ENCODE measurements at regions not wholly inside any gene's neighbourhood (a gene's known extent, or its start where the extent isn't known, plus 50 kb on each side); places are given as distances from the start of the nearest gene placed in this dataset.

DNA sequence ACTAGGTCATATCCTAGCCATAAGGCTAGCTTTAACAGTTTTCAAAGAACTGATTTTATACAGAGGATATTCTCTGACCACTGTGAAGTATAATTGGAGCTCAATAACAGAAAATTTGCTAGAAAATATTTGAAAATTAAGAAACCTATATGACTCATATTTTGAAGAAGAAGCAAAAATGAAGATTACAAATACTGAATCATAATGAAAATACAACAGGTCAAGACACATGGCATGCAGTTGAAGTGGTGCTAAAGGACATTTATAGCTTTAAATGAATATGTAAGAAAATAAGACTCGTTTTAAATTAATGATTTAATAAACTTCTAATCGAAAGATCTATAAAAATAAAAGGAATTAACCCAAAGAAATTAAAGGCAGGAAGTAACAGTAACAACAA lies 1234.6 kb downstream of the SLC16A7 start:
- Mint-ChIP-seq H3K4me3 (no peak overlapping the region), H3K9me3 (peaks cover 0 to 10% (median 6%) of the 10 kb centered on the region in 7 donors), H3K27ac (no peak overlapping the region), H3K27me3 (ENCODE audit: low read depth in 3 of 3) (no peaks in the 10 kb centered on the region), H3K4me1 (no peaks in the 10 kb centered on the region), H3K36me3 (no peaks in the 10 kb centered on the region)
- H3K9me3 ChIP-seq (replicated peaks in 1 of 2; ENCODE audit: control insufficient read depth in 1 of 2, insufficient read depth in 1 of 2, low read length in 2 of 2): peaks cover 0 to 7% of the 10 kb centered on the region in 2 donors
- no CpG with 5 or more reads among the region's 2 CpGs for WGBS (ENCODE audit: insufficient coverage)
- no peak overlapping the region for H3K4me2 ChIP-seq (replicated peaks; ENCODE audit: extremely low read depth, low read length, poor library complexity, severe bottlenecking)
- no peak overlapping the region for H2AFZ ChIP-seq (ENCODE audit: insufficient read depth, low read depth, low read length, poor library complexity, severe bottlenecking)
- no peak for DNase-seq
- intact Hi-C loops (cut with micrococcal nuclease): no loop called here
- H3K4me3 ChIP-seq (replicated peaks in 1 of 3; ENCODE audit: low read depth in 2 of 3, low read length in 3 of 3): no peak overlapping the region
- no peaks in the 10 kb centered on the region for H3K79me2 ChIP-seq (ENCODE audit: insufficient read depth, low read length)
- H4K20me1 ChIP-seq (ENCODE audit: insufficient read depth, low read length): no peaks in the 10 kb centered on the region
- TF ChIP-seq, protein P1, sequence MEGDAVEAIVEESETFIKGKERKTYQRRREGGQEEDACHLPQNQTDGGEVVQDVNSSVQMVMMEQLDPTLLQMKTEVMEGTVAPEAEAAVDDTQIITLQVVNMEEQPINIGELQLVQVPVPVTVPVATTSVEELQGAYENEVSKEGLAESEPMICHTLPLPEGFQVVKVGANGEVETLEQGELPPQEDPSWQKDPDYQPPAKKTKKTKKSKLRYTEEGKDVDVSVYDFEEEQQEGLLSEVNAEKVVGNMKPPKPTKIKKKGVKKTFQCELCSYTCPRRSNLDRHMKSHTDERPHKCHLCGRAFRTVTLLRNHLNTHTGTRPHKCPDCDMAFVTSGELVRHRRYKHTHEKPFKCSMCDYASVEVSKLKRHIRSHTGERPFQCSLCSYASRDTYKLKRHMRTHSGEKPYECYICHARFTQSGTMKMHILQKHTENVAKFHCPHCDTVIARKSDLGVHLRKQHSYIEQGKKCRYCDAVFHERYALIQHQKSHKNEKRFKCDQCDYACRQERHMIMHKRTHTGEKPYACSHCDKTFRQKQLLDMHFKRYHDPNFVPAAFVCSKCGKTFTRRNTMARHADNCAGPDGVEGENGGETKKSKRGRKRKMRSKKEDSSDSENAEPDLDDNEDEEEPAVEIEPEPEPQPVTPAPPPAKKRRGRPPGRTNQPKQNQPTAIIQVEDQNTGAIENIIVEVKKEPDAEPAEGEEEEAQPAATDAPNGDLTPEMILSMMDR (IDR thresholded peaks at IDR 0.05): no peak
- no peaks in the 10 kb centered on the region for H3K36me3 ChIP-seq (replicated peaks in 1 of 2; ENCODE audit: control insufficient read depth in 1 of 2, insufficient read depth in 2 of 2, low read length in 2 of 2)
- no peaks in the 10 kb centered on the region for H3K4me1 ChIP-seq (ENCODE audit: control insufficient read depth in 1 of 2, insufficient read depth in 2 of 2, low read length in 2 of 2)
- H3K27ac ChIP-seq (ENCODE audit: low read depth in 1 of 2, low read length in 2 of 2): no peak overlapping the region
- H3K27me3 ChIP-seq (ENCODE audit: control insufficient read depth in 2 of 2, insufficient read depth in 2 of 2, low read length in 2 of 2): no peaks in the 10 kb centered on the region
- no peak overlapping the region for H3K9ac ChIP-seq (ENCODE audit: insufficient read depth, low read length, poor library complexity, severe bottlenecking)

DNA sequence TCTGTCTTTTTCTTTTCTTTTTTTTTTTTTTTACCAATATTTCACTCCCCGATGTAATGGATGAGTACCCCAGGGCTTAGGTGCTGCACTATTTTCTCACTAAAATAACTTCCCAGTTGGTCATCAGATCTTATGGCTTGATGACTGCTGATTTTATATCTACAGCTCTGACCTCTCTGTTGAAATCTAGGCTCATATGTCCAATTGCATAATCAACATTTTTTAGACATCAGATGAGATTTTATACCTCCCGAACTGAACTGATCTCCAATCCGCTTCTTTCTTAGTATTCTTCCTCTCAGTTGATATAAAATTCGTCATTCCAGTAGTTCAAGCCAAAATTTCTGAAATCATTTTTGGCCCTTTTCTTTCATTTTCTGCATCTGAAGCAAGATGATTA lies 1236.5 kb downstream of the SLC16A7 start:
- Histone ChIP-seq H3K36me3 (replicated peaks in 1 of 2; ENCODE audit: control insufficient read depth in 1 of 2, insufficient read depth in 2 of 2, low read length in 2 of 2) (no peaks in the 10 kb centered on the region), H2AFZ (ENCODE audit: insufficient read depth, low read depth, low read length, poor library complexity, severe bottlenecking) (no peak overlapping the region), H4K20me1 (ENCODE audit: insufficient read depth, low read length) (no peaks in the 10 kb centered on the region), H3K4me2 (replicated peaks; ENCODE audit: extremely low read depth, low read length, poor library complexity, severe bottlenecking) (no peak overlapping the region), H3K9ac (ENCODE audit: insufficient read depth, low read length, poor library complexity, severe bottlenecking) (no peak overlapping the region), H3K4me3 (replicated peaks in 1 of 3; ENCODE audit: low read depth in 2 of 3, low read length in 3 of 3) (no peak overlapping the region), H3K9me3 (replicated peaks in 1 of 2; ENCODE audit: control insufficient read depth in 1 of 2, insufficient read depth in 1 of 2, low read length in 2 of 2) (peaks cover 0 to 7% of the 10 kb centered on the region in 2 donors), H3K27ac (ENCODE audit: low read depth in 1 of 2, low read length in 2 of 2) (no peak overlapping the region), H3K27me3 (ENCODE audit: control insufficient read depth in 2 of 2, insufficient read depth in 2 of 2, low read length in 2 of 2) (no peaks in the 10 kb centered on the region), H3K79me2 (ENCODE audit: insufficient read depth, low read length) (no peaks in the 10 kb centered on the region), H3K4me1 (ENCODE audit: control insufficient read depth in 1 of 2, insufficient read depth in 2 of 2, low read length in 2 of 2) (no peaks in the 10 kb centered on the region)
- no peak overlapping the region for H3K4me3 Mint-ChIP-seq
- TF ChIP-seq, protein P1 (IDR thresholded peaks at IDR 0.05): no peak
- no peaks in the 10 kb centered on the region for H3K27me3 Mint-ChIP-seq (ENCODE audit: low read depth in 3 of 3)
- no peak for DNase-seq
- H3K4me1 Mint-ChIP-seq: no peaks in the 10 kb centered on the region
- no peak overlapping the region for H3K27ac Mint-ChIP-seq
- peaks cover 0 to 10% (median 5%) of the 10 kb centered on the region in 7 donors for H3K9me3 Mint-ChIP-seq
- H3K36me3 Mint-ChIP-seq: no peaks in the 10 kb centered on the region
- WGBS (ENCODE audit: insufficient coverage): 66% methylated on average over 3 of the region's 4 CpGs
- intact Hi-C loops (cut with micrococcal nuclease): no loop called here

All from CD14-positive monocyte (primary cell).